Activated CD4-positive, alpha-beta T cell treated with anti-CD3 and anti-CD28 coated beads for 4 hours (primary cell): ENCODE measurements at regions not wholly inside any gene's neighbourhood (a gene's known extent, or its start where the extent isn't known, plus 50 kb on each side); places are given as distances from the start of the nearest gene placed in this dataset.

Experiments used
- DNase-seq, 2 donors: peaks; one replicate each; pipeline ENCODE4 v3.0.0-alpha.2; 2020

GRCh38 chr1:228923973-228924686 is 188.9 kb downstream of the RHOU start:
- DNase-seq, result no peak

GRCh38 chr1:228925691-228926090 is 190.4 kb downstream of the RHOU start:
- no peak for DNase-seq

- no peak for DNase-seq
Measured at GRCh38 chr1:228927421-228927820, 192.1 kb downstream of the RHOU start.

- DNase-seq, result no peak
Measured at GRCh38 chr1:228927946-228928898, 192.9 kb downstream of the RHOU start.

GRCh38 chr1:228929476-228930027 is 194.3 kb downstream of the RHOU start:
- no peak for DNase-seq

GRCh38 chr1:228930479-228930957 is 195.2 kb downstream of the RHOU start:
- no peak for DNase-seq

- no peak for DNase-seq
Measured at GRCh38 chr1:228933753-228934152, 198.5 kb downstream of the RHOU start.

GRCh38 chr1:228935198-228935663 is 200.0 kb downstream of the RHOU start:
- DNase-seq, result no peak

GRCh38 chr1:228935855-228936727 is 200.8 kb downstream of the RHOU start:
- no peak for DNase-seq

GRCh38 chr1:228936881-228937280 is 201.6 kb downstream of the RHOU start:
- DNase-seq, result no peak

GRCh38 chr1:228937351-228937750 is 202.1 kb downstream of the RHOU start:
- DNase-seq, result no peak

- DNase-seq, result no peak
Measured at GRCh38 chr1:228937851-228938536, 202.7 kb downstream of the RHOU start.

GRCh38 chr1:228938537-228938901 is 203.2 kb downstream of the RHOU start:
- no peak for DNase-seq

- DNase-seq, result no peak
Measured at GRCh38 chr1:228939001-228939691, 203.9 kb downstream of the RHOU start.

- DNase-seq, result no peak
Measured at GRCh38 chr1:228939881-228940392, 204.7 kb downstream of the RHOU start.

GRCh38 chr1:228940526-228940925 is 205.2 kb downstream of the RHOU start:
- DNase-seq, result no peak

- no peak for DNase-seq
Measured at GRCh38 chr1:228940926-228941325, 205.6 kb downstream of the RHOU start.

GRCh38 chr1:228941666-228942065 is 206.4 kb downstream of the RHOU start:
- no peak for DNase-seq

GRCh38 chr1:228943436-228943835 is 208.2 kb downstream of the RHOU start:
- no peak for DNase-seq

- DNase-seq, result no peak
Measured at GRCh38 chr1:228944296-228944695, 209.0 kb downstream of the RHOU start.

- no peak for DNase-seq
Measured at GRCh38 chr1:228944935-228945371, 209.7 kb downstream of the RHOU start.
